BLaER1 (cell line): ENCODE measurements at regions not wholly inside any gene's neighbourhood (a gene's known extent, or its start where the extent isn't known, plus 50 kb on each side); places are given as distances from the start of the nearest gene placed in this dataset.

Experiments used
- H3K27ac ChIP-seq: shearing (Covaris generic); formaldehyde crosslinking; 2 replicates; pipeline ENCODE4 v1.8.1; 2022
- H3K27me3 ChIP-seq: shearing (Covaris generic); formaldehyde crosslinking; 2 replicates; pipeline ENCODE4 v1.8.1; 2022
- H3K36me3 ChIP-seq: shearing (Covaris generic); formaldehyde crosslinking; 2 replicates; pipeline ENCODE4 v1.8.1; 2022
- H3K4me1 ChIP-seq: shearing (Covaris generic); formaldehyde crosslinking; 2 replicates; pipeline ENCODE4 v1.8.1; 2022
- H3K4me2 ChIP-seq: shearing (Covaris generic); formaldehyde crosslinking; 2 replicates; pipeline ENCODE4 v1.8.1; 2022
- H3K4me3 ChIP-seq: shearing (Covaris generic); formaldehyde crosslinking; 2 replicates; pipeline ENCODE4 v1.8.1; 2022
- H3K9ac ChIP-seq: shearing (Covaris generic); formaldehyde crosslinking; 2 replicates; pipeline ENCODE4 v1.8.1; 2022
- H3K9me3 ChIP-seq: shearing (Covaris generic); formaldehyde crosslinking; 2 replicates; pipeline ENCODE4 v1.8.1; 2022
- H4K20me1 ChIP-seq: shearing (Covaris generic); formaldehyde crosslinking; 2 replicates; pipeline ENCODE4 v1.8.1; 2022
- Cebpa-rat ChIP-seq: shearing (Covaris generic); IDR thresholded peaks from 2 replicates; pipeline ENCODE4 v1.8.1; 2022

DNA sequence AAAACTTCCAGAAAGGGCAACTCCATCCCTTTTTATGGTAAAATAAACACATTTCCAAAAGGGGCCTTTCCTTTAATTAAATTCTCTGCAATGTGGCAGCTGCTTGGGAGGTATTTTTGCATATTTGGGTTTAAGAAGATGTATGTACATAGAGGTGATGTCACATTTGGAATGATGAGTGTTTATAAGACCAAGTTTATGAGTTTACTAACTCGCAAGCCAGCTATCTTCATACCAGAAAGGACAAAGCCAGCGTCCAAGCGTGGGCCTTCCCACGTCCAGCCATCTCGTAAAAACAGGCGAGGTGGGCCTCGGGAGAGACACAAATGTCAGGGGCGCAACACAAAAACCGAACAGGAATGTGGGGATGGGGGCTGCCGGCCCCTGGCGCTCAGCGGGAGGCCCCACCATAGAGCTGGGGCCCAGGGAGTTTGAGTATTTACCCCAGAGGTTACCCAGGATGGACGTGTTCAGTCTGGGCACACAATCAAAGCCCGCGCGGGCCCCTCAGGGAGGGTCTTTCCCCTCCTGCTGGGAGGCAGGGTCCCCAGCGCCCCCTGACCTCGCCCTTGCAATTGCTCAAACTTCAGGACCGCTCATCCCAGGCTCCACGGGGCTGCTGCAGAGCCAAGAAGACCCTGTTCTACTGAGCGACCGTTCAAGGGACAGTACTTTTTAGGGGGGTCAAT is 137.3 kb downstream of the TWIST2 start:
- Histone ChIP-seq H3K27me3 (no peaks in the 10 kb centered on the region), H3K9me3 (no peaks in the 10 kb centered on the region), H3K36me3 (no peaks in the 10 kb centered on the region), H3K4me1 (no peaks in the 10 kb centered on the region), H4K20me1 (no peaks in the 10 kb centered on the region), H3K9ac (no peak overlapping the region), H3K27ac (no peak overlapping the region), H3K4me2 (no peak overlapping the region), H3K4me3 (no peak overlapping the region)
- TF ChIP-seq Cebpa-rat = no peak

DNA sequence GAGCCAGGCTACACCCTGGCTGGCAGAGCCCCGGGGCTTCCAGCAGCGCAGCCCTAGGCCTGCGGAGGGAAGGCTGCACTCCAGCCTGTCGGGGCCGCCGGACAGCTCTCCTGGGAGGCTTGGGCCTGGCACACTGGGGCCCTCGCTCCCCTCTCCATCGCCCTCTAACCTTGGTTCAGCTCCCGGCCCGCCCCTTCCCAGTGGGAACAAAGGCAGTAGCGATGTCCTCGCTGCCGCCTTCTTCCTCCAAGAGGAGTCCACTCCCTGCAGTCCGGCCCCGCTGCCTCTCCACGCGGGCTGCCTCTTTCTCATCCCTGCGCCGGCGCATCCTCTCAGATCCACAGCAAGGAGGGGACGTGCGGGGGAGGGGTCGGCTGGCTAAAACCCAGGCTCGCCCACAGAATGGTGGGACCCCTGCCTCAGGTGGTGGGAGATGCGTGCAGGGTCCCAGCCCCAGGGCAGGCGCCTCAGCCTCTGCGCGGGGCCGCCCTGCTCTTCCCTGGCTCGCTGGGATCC is 138.1 kb downstream of the TWIST2 start:
- no peaks in the 10 kb centered on the region for H3K27me3 ChIP-seq
- H3K4me3 ChIP-seq = no peak overlapping the region
- TF ChIP-seq Cebpa-rat = no peak

DNA sequence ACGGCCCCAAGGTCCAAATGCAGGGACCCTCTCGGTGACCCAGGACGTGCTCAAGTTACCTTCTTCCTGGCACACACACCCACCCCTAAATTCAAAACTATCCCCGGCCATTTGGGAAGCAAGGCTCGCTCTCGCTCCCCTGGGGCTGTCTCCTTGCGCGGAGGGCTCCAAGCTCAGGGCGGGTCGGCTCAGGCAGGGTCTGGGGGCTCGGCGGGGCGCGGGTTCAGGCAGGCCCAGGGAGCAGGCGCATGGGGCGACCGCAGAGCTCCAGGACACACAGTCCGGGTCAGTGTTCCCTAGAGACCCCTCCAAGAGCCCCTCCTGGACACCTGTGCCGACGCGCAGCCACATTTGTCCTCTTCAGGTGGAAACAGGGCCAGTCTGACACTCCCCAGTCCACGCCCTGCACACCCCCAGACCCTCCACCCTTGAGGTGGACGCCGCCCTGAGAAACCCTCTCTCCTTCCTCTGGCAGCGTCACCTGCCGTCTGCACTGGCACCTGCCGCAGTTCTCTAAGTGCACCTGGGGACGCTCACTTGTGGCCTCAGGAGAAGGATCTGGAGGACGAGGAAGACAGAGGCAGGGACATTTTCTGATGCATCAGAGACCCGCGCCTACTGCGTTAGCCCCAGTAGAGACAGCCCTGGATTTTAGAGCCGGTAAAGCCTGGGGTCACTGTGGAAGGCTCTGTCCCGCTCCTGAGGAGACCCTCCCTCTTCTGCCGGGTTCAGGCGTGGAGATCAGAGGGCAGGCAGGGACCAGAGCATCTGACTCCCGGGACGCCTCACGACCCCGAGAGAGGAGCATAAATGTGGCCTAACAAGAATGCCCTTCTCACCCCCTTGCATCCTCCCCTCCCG is 138.8 kb downstream of the TWIST2 start:
- TF ChIP-seq Cebpa-rat = no peak
- Histone ChIP-seq H3K9me3 (0 out of 2 replicates have a peak, but pooled peaks cover 7% of the 10 kb centered on the region), H3K4me2 (no peak overlapping the region), H3K9ac (no peak overlapping the region), H3K27me3 (no peaks in the 10 kb centered on the region), H3K4me1 (no peaks in the 10 kb centered on the region), H3K4me3 (no peak overlapping the region), H4K20me1 (no peaks in the 10 kb centered on the region), H3K27ac (no peak overlapping the region), H3K36me3 (no peaks in the 10 kb centered on the region)

More for the DNA sequence above, 138.1 kb downstream of the TWIST2 start:
- Histone ChIP-seq H3K9me3 (0 out of 2 replicates have a peak, but pooled peaks cover 1% of the 10 kb centered on the region), H3K36me3 (no peaks in the 10 kb centered on the region), H3K4me1 (no peaks in the 10 kb centered on the region), H4K20me1 (no peaks in the 10 kb centered on the region), H3K9ac (no peak overlapping the region), H3K27ac (no peak overlapping the region), H3K4me2 (no peak overlapping the region)

DNA sequence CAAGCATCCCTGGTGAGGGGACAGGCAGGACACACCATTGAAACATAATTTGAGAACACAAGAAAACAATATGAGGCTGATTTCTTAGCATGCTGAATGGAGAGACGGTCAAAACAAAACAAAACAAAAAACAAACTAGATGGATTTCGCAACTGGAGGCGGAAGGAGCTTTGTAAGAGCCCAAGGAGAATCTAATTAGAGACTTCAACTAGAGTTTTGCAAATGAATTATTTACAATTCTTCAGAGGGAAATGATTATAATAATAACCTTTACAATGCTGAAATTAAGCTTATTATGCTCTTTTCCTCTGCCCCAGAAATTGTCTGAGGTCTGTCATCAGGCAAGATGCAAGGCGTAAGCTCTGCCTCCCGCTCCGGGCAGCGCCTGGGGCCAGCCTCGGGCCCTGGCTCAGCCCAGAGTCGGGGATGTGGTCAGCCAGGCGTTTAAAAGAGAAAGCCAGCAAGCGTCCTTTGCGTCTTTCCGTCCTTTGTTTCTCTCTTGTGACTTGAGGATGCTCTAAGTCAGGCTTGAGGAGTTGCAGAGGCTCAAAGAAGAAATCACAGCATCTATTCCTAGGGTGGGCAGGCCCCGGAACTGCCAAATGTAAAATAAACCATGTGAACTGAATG is 139.6 kb downstream of the TWIST2 start:
- no peak for TF ChIP-seq Cebpa-rat

DNA sequence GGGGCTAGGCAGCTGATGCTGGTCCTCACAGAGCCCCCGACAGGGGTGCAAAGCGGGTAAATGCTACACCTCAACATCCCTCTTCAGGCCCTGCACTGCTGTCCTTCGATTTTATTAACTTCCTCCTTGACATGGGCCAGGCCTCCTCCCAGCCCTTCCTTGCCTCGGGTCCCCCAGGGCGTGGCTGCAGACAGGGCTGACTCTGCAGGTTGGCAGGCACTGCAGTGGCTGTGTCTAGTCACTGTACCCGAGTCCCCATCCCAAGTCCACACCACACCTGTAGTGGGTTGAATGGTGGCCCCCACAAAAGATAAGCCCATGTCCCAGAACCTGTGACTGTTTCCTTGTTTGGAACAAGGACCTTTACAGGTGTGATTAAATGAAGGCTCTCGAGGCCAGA is 140.2 kb downstream of the TWIST2 start:
- no peaks in the 10 kb centered on the region for H3K4me1 ChIP-seq
- no peak overlapping the region for H3K27ac ChIP-seq
- TF ChIP-seq Cebpa-rat = no peak
- H3K36me3 ChIP-seq = no peaks in the 10 kb centered on the region
- H4K20me1 ChIP-seq = no peaks in the 10 kb centered on the region
- H3K9me3 ChIP-seq = 0 out of 2 replicates have a peak, but pooled peaks cover 7% of the 10 kb centered on the region
- H3K27me3 ChIP-seq = no peaks in the 10 kb centered on the region
- H3K9ac ChIP-seq = no peak overlapping the region
- H3K4me2 ChIP-seq = no peak overlapping the region
- no peak overlapping the region for H3K4me3 ChIP-seq

More for the DNA sequence above, 139.6 kb downstream of the TWIST2 start:
- Histone ChIP-seq H3K4me2 (no peak overlapping the region), H4K20me1 (no peaks in the 10 kb centered on the region), H3K36me3 (no peaks in the 10 kb centered on the region), H3K27ac (no peak overlapping the region), H3K4me3 (no peak overlapping the region), H3K4me1 (no peaks in the 10 kb centered on the region), H3K9me3 (0 out of 2 replicates have a peak, but pooled peaks cover 7% of the 10 kb centered on the region), H3K27me3 (no peaks in the 10 kb centered on the region), H3K9ac (no peak overlapping the region)

DNA sequence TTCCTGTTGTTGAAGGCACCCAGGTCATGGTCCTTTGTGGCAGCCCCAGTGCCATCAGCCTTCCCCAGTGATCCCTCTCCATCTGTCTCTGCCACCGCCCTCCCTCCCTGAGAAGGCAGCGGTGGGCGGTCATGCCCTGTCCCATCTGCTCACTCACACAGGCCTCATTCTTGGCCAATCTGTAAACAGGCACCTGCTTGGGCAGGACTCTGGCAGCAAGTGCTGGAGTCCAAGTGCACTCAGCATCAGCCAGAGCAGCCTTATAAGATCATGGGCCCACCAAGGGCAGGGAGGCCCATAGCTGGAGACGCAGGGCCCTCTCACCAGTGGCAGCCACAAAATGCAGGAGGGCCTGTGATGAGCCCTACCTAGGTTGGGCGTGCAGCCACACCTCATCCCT is 140.9 kb downstream of the TWIST2 start:
- Histone ChIP-seq H3K9me3 (peaks cover 8% of the 10 kb centered on the region; the same call in 1 of the 2 replicates), H3K27me3 (no peaks in the 10 kb centered on the region), H3K4me2 (no peak overlapping the region), H3K27ac (no peak overlapping the region), H3K4me1 (no peaks in the 10 kb centered on the region), H4K20me1 (no peaks in the 10 kb centered on the region), H3K4me3 (no peak overlapping the region), H3K36me3 (no peaks in the 10 kb centered on the region), H3K9ac (no peak overlapping the region)
- TF ChIP-seq Cebpa-rat = no peak

DNA sequence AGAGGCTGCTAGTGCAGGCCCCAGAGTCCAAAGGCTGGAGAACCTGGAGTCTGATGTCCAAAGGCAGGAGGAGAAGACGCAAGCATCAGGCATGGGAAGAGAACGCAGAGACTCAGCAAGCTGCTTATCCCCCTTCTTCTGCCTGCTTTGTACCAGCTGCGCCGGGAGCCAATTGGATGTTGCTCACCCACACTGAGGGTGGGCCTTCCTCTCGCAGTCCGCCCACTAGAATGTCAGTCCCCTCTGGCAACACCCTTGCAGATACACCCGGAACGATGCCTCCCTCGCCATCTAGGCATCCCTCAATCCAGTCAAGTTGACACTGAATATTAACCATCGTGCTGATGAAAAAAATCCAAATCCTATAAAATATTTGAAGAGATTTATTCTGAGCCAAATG is 141.6 kb downstream of the TWIST2 start:
- Histone ChIP-seq H3K27ac (no peak overlapping the region), H3K9ac (no peak overlapping the region), H3K4me3 (no peak overlapping the region), H3K27me3 (no peaks in the 10 kb centered on the region), H3K4me2 (no peak overlapping the region), H3K4me1 (no peaks in the 10 kb centered on the region), H3K9me3 (peaks cover 16% of the 10 kb centered on the region), H3K36me3 (no peaks in the 10 kb centered on the region), H4K20me1 (no peaks in the 10 kb centered on the region)
- TF ChIP-seq Cebpa-rat = no peak

DNA sequence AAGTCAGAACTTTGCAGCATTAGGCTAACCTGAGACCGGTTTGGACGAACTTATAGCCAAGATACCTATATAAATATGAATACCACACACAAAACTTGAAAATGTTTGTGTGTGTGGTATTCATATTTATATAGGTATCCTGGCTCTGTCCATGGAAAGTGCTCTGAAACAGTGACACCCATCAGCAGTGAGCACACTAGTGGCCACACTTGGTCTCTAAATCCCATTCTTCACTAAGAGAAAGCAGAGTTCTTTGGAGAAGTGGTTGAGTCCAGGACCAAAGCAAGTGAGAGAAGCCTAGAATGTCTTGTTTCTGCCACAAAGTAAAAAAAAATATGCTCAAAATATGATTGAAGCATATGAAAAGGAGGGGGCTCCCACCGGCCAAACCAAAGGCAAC is 146.5 kb downstream of the TWIST2 start:
- H3K9ac ChIP-seq = no peak overlapping the region
- no peak overlapping the region for H3K27ac ChIP-seq
- H3K4me3 ChIP-seq = no peak overlapping the region
- H4K20me1 ChIP-seq = no peaks in the 10 kb centered on the region
- no peaks in the 10 kb centered on the region for H3K4me1 ChIP-seq
- H3K27me3 ChIP-seq = no peaks in the 10 kb centered on the region
- H3K9me3 ChIP-seq = peaks cover 18% of the 10 kb centered on the region
- H3K4me2 ChIP-seq = no peak overlapping the region
- TF ChIP-seq Cebpa-rat = no peak
- H3K36me3 ChIP-seq = no peaks in the 10 kb centered on the region

DNA sequence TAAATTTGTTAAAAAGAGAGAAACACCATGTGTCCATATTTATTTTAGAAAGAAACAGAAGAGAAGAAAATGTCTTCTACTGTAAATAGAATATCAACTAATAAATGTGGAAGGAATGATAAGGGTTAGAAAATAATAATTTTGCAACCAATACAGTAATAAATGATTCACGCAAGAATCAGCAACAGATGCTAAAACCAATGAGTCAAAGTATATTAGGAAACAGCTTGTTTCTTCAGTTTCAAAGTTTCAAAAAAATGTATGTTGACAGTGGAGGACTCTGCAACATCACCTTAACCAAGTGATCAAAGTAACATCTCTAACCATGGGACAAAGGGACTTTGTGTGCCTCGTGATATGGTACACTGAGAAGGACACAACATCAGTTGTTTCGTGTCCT is 147.0 kb downstream of the TWIST2 start:
- Histone ChIP-seq H4K20me1 (no peaks in the 10 kb centered on the region), H3K4me2 (no peak overlapping the region), H3K9me3 (peaks cover 18% of the 10 kb centered on the region), H3K36me3 (no peaks in the 10 kb centered on the region), H3K27me3 (no peaks in the 10 kb centered on the region), H3K27ac (no peak overlapping the region), H3K4me1 (no peaks in the 10 kb centered on the region), H3K4me3 (no peak overlapping the region), H3K9ac (no peak overlapping the region)
- TF ChIP-seq Cebpa-rat = no peak
